ENCODE measurements at regions not wholly inside any gene's neighbourhood (a gene's known extent, or its start where the extent isn't known, plus 50 kb on each side); places are given as distances from the start of the nearest gene placed in this dataset.
A peak's percentile ranks its signal among the peaks of the same experiment; 100 is the strongest.
"Not testable (repeated sequence)": the region's sequence is repeated elsewhere in the genome, so short reads cannot be mapped to it uniquely, and the experiment has no call there.

GRCh38 chr15:96125721-96126415 lies 204.6 kb upstream of the NR2F2 start:
- peak; percentile 11 for DNase-seq (ENCODE audit: low read depth)

GRCh38 chr15:96126859-96127258 lies 203.6 kb upstream of the NR2F2 start:
- DNase-seq (ENCODE audit: low read depth) = no peak

GRCh38 chr15:96130734-96131133 lies 199.8 kb upstream of the NR2F2 start:
- DNase-seq (ENCODE audit: low read depth) = no peak

GRCh38 chr15:96132126-96132525 lies 198.4 kb upstream of the NR2F2 start:
- DNase-seq (ENCODE audit: low read depth) = no peak

GRCh38 chr15:96135166-96136093 lies 195.1 kb upstream of the NR2F2 start:
- DNase-seq (ENCODE audit: low read depth) = no peak

- DNase-seq (ENCODE audit: low read depth) = no peak
Observed at GRCh38 chr15:96138985-96139384, 191.5 kb upstream of the NR2F2 start.

GRCh38 chr15:96142498-96142897 lies 188.0 kb upstream of the NR2F2 start:
- no peak for DNase-seq (ENCODE audit: low read depth)

- no peak for DNase-seq (ENCODE audit: low read depth)
Observed at GRCh38 chr15:96144734-96145133, 185.8 kb upstream of the NR2F2 start.

- no peak for DNase-seq (ENCODE audit: low read depth)
Observed at GRCh38 chr15:96146726-96147125, 183.8 kb upstream of the NR2F2 start.

GRCh38 chr15:96147267-96147666 lies 183.2 kb upstream of the NR2F2 start:
- DNase-seq (ENCODE audit: low read depth) = no peak

GRCh38 chr15:96150254-96150653 lies 180.2 kb upstream of the NR2F2 start:
- no peak for DNase-seq (ENCODE audit: low read depth)

GRCh38 chr15:96151749-96152148 lies 178.8 kb upstream of the NR2F2 start:
- DNase-seq (ENCODE audit: low read depth) = peak; percentile 59

- DNase-seq (ENCODE audit: low read depth) = no peak
Observed at GRCh38 chr15:96153929-96154328, 176.6 kb upstream of the NR2F2 start.

- no peak for DNase-seq (ENCODE audit: low read depth)
Observed at GRCh38 chr15:96158938-96159337, 171.6 kb upstream of the NR2F2 start.

- no peak for DNase-seq (ENCODE audit: low read depth)
Observed at GRCh38 chr15:96160269-96160668, 170.2 kb upstream of the NR2F2 start.

- DNase-seq (ENCODE audit: low read depth) = no peak
Observed at GRCh38 chr15:96160800-96161199, 169.7 kb upstream of the NR2F2 start.

- no peak for DNase-seq (ENCODE audit: low read depth)
Observed at GRCh38 chr15:96162322-96162721, 168.2 kb upstream of the NR2F2 start.

- DNase-seq (ENCODE audit: low read depth) = no peak
Observed at GRCh38 chr15:96165081-96165480, 165.4 kb upstream of the NR2F2 start.

GRCh38 chr15:96165775-96166174 lies 164.7 kb upstream of the NR2F2 start:
- no peak for DNase-seq (ENCODE audit: low read depth)

- DNase-seq (ENCODE audit: low read depth) = peak; percentile 9
Observed at GRCh38 chr15:96166223-96167200, 164.0 kb upstream of the NR2F2 start.

GRCh38 chr15:96170616-96170978 lies 159.9 kb upstream of the NR2F2 start:
- DNase-seq (ENCODE audit: low read depth) = not testable (repeated sequence)

All from RPMI7951 (cell line).